HepG2 (cell line): ENCODE measurements at regions not wholly inside any gene's neighbourhood (a gene's known extent, or its start where the extent isn't known, plus 50 kb on each side); places are given as distances from the start of the nearest gene placed in this dataset.
"Not testable (repeated sequence)": the region's sequence is repeated elsewhere in the genome, so short reads cannot be mapped to it uniquely, and the experiment has no call there.

Experiments used
- MTF1 ChIP-seq: sonication (generic); formaldehyde crosslinking; IDR thresholded peaks from 2 replicates; pipeline ENCODE4 v1.5.0; 2020; ENCODE audit warnings: missing genetic modification reagents
- MYC ChIP-seq: sonication (generic); formaldehyde crosslinking; IDR thresholded peaks from 2 replicates; pipeline ENCODE4 v1.9.0; 2021; ENCODE audit warnings: missing genetic modification reagents, borderline replicate concordance
- RELA ChIP-seq: sonication (generic); formaldehyde crosslinking; IDR thresholded peaks from 2 replicates; pipeline ENCODE4 v1.4.0; 2020; ENCODE audit warnings: missing genetic modification reagents
- ZBTB21 ChIP-seq: sonication (generic); formaldehyde crosslinking; IDR thresholded peaks from 2 replicates; pipeline ENCODE4 v1.4.0; 2020; ENCODE audit warnings: missing genetic modification reagents
- ZNF34 ChIP-seq: sonication (generic); formaldehyde crosslinking; IDR thresholded peaks from 2 replicates; pipeline ENCODE4 v1.4.0; 2020; ENCODE audit warnings: mild to moderate bottlenecking, missing genetic modification reagents, borderline replicate concordance
- TF ChIP-seq, protein P1 (sequence below): sonication (generic); formaldehyde crosslinking; IDR thresholded peaks from 2 replicates; pipeline ENCODE4 v1.5.0; 2020; ENCODE audit warnings: mild to moderate bottlenecking, missing genetic modification reagents, moderate library complexity

DNA sequence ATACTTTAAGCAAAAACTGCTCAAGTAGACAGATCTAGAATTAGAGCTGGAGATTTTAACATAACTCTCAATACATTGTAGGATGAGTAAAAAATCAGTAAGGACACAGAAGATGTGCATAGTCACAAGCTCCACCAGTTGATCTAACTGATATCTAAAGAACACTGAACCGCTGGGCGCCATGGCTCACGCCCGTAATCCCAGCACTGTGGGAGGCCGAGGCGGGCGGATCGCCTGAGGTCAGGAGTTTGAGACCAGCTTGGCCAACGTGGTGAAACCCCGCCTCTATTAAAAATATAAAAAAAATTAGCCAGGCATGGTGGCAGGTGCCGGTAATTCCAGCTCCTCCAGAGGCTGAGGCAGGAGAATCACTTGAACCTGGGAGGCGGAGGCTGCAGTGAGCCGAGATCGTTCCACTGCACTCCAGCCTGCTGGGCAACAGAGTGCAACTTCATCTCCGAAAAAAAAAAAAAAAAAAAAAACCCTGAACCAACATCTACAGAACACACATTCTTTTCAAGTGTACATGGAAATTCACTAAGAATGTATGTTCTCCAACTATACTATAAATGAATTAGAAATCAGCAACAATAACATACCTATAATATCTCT lies 1431.8 kb downstream of the FOXD4L5 start:
- TF ChIP-seq, protein P1, sequence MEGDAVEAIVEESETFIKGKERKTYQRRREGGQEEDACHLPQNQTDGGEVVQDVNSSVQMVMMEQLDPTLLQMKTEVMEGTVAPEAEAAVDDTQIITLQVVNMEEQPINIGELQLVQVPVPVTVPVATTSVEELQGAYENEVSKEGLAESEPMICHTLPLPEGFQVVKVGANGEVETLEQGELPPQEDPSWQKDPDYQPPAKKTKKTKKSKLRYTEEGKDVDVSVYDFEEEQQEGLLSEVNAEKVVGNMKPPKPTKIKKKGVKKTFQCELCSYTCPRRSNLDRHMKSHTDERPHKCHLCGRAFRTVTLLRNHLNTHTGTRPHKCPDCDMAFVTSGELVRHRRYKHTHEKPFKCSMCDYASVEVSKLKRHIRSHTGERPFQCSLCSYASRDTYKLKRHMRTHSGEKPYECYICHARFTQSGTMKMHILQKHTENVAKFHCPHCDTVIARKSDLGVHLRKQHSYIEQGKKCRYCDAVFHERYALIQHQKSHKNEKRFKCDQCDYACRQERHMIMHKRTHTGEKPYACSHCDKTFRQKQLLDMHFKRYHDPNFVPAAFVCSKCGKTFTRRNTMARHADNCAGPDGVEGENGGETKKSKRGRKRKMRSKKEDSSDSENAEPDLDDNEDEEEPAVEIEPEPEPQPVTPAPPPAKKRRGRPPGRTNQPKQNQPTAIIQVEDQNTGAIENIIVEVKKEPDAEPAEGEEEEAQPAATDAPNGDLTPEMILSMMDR (CRISPR knock-in tag): not testable (repeated sequence)
- not testable (repeated sequence) for TF ChIP-seq ZNF34, MTF1, RELA, MYC, ZBTB21 (CRISPR knock-in tag)
